ENCODE measurements at regions not wholly inside any gene's neighbourhood (a gene's known extent, or its start where the extent isn't known, plus 50 kb on each side); places are given as distances from the start of the nearest gene placed in this dataset.

DNA sequence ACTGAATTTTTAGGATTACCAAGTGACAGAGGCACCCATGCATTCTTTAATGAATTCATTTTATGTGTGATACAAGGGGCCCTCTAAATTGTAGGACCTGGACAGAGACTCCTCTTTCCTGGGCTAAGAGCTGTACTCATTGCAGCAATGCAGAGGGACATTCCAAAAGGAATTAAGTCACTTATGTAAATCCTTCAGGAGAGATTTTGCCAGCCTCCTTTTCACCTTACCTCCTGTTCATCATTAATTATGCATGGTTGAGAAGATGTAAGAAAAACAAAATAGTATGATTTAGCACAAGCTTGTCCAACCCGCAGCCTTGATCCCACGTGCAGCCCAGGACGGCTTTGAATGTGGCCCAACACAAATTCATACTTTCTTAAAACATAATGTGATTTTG lies 84.5 kb upstream of the TANK start:
- ATAC-seq (no peak), FAIRE-seq (no peak), DNase-seq (ENCODE audit: low read depth in 1 of 2, low spot score in 1 of 2) (no peak)
- ChIA-PET POLR2A (no interaction called here), CTCF (interaction anchor here (0.8 to 3.6 kb wide), 2 partner anchors 12 to 45 kb away, joined by 3 to 20 read pairs; no protein-coding TSS in a partner anchor)
- no peak overlapping the region for H3K4me2 ChIP-seq
- no peaks in the 10 kb centered on the region for H3K4me1 ChIP-seq
- no peak overlapping the region for H3K4me3 ChIP-seq
- TF ChIP-seq RAD21 (conservative IDR thresholded peaks at IDR 0.05 in 1 of 2, IDR thresholded peaks at IDR 0.05 in 1 of 2) = no peak
- TF ChIP-seq KDM5A (IDR thresholded peaks at IDR 0.05) = no peak
- TF ChIP-seq, protein P1, sequence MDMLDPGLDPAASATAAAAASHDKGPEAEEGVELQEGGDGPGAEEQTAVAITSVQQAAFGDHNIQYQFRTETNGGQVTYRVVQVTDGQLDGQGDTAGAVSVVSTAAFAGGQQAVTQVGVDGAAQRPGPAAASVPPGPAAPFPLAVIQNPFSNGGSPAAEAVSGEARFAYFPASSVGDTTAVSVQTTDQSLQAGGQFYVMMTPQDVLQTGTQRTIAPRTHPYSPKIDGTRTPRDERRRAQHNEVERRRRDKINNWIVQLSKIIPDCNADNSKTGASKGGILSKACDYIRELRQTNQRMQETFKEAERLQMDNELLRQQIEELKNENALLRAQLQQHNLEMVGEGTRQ (IDR thresholded peaks at IDR 0.05) = no peak
- TF ChIP-seq, protein P2, sequence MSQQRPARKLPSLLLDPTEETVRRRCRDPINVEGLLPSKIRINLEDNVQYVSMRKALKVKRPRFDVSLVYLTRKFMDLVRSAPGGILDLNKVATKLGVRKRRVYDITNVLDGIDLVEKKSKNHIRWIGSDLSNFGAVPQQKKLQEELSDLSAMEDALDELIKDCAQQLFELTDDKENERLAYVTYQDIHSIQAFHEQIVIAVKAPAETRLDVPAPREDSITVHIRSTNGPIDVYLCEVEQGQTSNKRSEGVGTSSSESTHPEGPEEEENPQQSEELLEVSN (IDR thresholded peaks at IDR 0.05; ENCODE audit: borderline replicate concordance, low read depth) = no peak
- no peak for TF ChIP-seq RNF2 (IDR thresholded peaks at IDR 0.05; ENCODE audit: borderline replicate concordance, low read depth)
- TF ChIP-seq HOXA7 (CRISPR knock-in tag; IDR thresholded peaks at IDR 0.05) = no peak
- no peak for TF ChIP-seq ZSCAN20 (CRISPR knock-in tag; IDR thresholded peaks at IDR 0.05)
- no peak for TF ChIP-seq CHD4 (IDR thresholded peaks at IDR 0.05; ENCODE audit: borderline replicate concordance)
- TF ChIP-seq HOXB5 (CRISPR knock-in tag; IDR thresholded peaks at IDR 0.05) = no peak
- TF ChIP-seq, protein P3, sequence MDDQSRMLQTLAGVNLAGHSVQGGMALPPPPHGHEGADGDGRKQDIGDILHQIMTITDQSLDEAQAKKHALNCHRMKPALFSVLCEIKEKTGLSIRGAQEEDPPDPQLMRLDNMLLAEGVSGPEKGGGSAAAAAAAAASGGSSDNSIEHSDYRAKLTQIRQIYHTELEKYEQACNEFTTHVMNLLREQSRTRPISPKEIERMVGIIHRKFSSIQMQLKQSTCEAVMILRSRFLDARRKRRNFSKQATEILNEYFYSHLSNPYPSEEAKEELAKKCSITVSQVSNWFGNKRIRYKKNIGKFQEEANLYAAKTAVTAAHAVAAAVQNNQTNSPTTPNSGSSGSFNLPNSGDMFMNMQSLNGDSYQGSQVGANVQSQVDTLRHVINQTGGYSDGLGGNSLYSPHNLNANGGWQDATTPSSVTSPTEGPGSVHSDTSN (IDR thresholded peaks at IDR 0.05) = no peak
- no peak for TF ChIP-seq NPAS2 (CRISPR knock-in tag; IDR thresholded peaks at IDR 0.05; ENCODE audit: borderline replicate concordance)
- TF ChIP-seq, protein P4, sequence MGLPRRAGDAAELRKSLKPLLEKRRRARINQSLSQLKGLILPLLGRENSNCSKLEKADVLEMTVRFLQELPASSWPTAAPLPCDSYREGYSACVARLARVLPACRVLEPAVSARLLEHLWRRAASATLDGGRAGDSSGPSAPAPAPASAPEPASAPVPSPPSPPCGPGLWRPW (IDR thresholded peaks at IDR 0.05) = no peak
- TF ChIP-seq SREBF2 (IDR thresholded peaks at IDR 0.05) = no peak
- TF ChIP-seq RCOR1 (IDR thresholded peaks at IDR 0.05; ENCODE audit: low read depth, low read length) = no peak
- TF ChIP-seq RARB (CRISPR knock-in tag; IDR thresholded peaks at IDR 0.05) = no peak
- no peak for TF ChIP-seq NFE2L2 (conservative IDR thresholded peaks at IDR 0.05; ENCODE audit: low read length)
- no peak for TF ChIP-seq TFCP2L1 (CRISPR knock-in tag; IDR thresholded peaks at IDR 0.05)
- no peak for TF ChIP-seq ZFP36 (IDR thresholded peaks at IDR 0.05; ENCODE audit: borderline replicate concordance, partially characterized antibody)
- TF ChIP-seq MAFK (IDR thresholded peaks at IDR 0.05; ENCODE audit: partially characterized antibody) = no peak
- 99% methylated on average over 3 of the region's 3 CpGs for WGBS (ENCODE audit: missing lambda C conversion rate)
- H3K9me3 ChIP-seq = no peaks in the 10 kb centered on the region
- H3K27ac ChIP-seq = no peak overlapping the region

DNA sequence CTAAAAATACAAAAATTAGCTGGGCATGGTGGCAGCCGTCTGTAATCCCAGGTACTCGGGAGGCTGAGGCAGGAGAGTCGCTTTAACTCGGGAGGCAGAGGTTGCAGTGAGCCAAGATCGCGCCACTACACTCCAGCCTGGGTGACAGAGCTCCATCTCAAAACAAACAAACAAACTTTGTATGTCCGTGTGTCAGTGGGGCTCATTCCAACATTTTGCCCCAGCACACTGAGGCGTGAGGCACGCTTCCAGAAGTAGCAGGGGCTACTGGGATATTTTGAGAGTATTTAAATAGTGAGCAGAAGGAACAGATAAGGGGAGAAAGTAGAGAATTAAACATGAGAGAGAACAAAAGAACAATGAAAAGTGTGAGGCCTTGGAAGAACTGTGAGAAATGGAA lies 83.3 kb upstream of the TANK start:
- 83% methylated on average over 9 of the region's 9 CpGs for WGBS (ENCODE audit: missing lambda C conversion rate)
- FAIRE-seq = no peak
- no peaks in the 10 kb centered on the region for H3K9me3 ChIP-seq
- TF ChIP-seq RARB (CRISPR knock-in tag; IDR thresholded peaks at IDR 0.05) (no peak), CEBPB (IDR thresholded peaks at IDR 0.05) (no peak), HEYL (CRISPR knock-in tag; IDR thresholded peaks at IDR 0.05) (no peak), NPAS2 (CRISPR knock-in tag; IDR thresholded peaks at IDR 0.05; ENCODE audit: borderline replicate concordance) (no peak), CBX8 (IDR thresholded peaks at IDR 0.05) (no peak), ZNF302 (CRISPR knock-in tag; IDR thresholded peaks at IDR 0.05) (no peak), PHF8 (IDR thresholded peaks at IDR 0.05; ENCODE audit: borderline replicate concordance, low read depth) (no peak)
- TF ChIP-seq, protein P5, sequence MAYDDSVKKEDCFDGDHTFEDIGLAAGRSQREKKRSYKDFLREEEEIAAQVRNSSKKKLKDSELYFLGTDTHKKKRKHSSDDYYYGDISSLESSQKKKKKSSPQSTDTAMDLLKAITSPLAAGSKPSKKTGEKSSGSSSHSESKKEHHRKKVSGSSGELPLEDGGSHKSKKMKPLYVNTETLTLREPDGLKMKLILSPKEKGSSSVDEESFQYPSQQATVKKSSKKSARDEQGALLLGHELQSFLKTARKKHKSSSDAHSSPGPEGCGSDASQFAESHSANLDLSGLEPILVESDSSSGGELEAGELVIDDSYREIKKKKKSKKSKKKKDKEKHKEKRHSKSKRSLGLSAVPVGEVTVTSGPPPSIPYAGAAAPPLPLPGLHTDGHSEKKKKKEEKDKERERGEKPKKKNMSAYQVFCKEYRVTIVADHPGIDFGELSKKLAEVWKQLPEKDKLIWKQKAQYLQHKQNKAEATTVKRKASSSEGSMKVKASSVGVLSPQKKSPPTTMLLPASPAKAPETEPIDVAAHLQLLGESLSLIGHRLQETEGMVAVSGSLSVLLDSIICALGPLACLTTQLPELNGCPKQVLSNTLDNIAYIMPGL (CRISPR knock-in tag; IDR thresholded peaks at IDR 0.05; ENCODE audit: borderline replicate concordance) = no peak
- TF ChIP-seq, protein P6, sequence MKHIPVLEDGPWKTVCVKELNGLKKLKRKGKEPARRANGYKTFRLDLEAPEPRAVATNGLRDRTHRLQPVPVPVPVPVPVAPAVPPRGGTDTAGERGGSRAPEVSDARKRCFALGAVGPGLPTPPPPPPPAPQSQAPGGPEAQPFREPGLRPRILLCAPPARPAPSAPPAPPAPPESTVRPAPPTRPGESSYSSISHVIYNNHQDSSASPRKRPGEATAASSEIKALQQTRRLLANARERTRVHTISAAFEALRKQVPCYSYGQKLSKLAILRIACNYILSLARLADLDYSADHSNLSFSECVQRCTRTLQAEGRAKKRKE (CRISPR knock-in tag; IDR thresholded peaks at IDR 0.05; ENCODE audit: low read depth) = no peak
- H3K4me2 ChIP-seq = no peak overlapping the region
- DNase-seq (ENCODE audit: low read depth in 1 of 2, low spot score in 1 of 2) = no peak
- ChIA-PET POLR2A (no interaction called here), CTCF (interaction anchor here (3.6 kb wide), 1 partner anchor 14 kb away, joined by 20 read pairs; no protein-coding TSS in a partner anchor)
- ATAC-seq = no peak
- H3K4me1 ChIP-seq = no peaks in the 10 kb centered on the region
- H3K4me3 ChIP-seq = no peak overlapping the region
- H3K27ac ChIP-seq = no peak overlapping the region
